ENCODE measurements at regions not wholly inside any gene's neighbourhood (a gene's known extent, or its start where the extent isn't known, plus 50 kb on each side); places are given as distances from the start of the nearest gene placed in this dataset.

DNA sequence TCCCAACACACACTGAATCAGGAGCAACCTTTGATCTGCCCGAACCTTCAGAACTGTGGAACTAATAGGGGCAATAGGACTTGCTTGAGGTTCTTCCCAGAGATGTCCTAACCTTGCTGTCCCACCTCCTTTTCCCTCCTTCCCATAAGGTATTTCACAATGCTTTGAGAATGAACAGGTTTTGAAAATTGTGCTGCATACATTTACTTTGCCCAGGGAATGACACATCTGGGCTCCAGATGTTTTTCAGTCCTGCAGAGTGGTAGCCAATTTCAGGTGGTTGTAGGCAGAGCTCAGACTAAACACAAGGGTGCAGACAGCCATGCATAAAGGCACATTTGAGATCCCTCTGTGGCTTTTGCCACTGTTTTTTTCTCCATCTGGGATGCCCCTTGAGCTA, 206.7 kb upstream of the PWP1 start:
- no peak for DNase-seq

DNA sequence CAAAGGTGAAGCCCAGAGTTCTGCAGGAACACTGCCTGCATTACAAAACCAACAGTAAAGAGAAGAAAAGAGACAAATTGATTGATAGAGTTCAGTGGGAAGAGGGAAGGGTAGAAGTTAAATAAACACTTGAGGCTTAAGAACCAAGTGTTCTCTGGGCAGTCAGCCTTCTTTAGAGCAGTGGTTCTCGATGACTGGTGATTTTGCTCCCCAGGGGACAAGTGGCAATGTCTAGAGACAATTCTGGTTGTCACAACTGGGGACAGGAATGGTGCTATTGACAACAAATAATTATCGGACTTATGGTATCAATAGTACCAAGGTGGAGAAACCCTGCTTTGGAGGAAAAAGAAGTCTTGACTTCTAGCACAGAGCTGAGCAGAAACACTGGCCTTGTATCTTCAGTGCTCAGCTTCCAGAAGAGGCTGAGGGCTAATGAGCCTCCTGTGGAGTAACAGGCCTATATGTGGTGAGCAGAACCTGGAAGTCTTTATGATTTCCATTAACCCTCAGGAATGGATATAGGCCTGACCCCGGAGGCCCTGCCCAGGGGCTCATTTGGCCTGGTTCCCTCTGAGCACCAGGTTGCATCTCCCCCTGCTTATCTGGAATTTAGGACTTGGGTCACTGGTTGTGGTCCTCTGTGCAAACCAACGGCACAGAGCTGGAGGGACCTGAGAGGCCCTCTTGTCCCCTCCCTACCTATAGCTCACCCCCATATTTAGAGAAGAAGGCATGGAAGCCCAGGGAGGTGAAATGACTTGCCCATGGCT, 204.6 kb upstream of the PWP1 start:
- DNase-seq = no peak

DNA sequence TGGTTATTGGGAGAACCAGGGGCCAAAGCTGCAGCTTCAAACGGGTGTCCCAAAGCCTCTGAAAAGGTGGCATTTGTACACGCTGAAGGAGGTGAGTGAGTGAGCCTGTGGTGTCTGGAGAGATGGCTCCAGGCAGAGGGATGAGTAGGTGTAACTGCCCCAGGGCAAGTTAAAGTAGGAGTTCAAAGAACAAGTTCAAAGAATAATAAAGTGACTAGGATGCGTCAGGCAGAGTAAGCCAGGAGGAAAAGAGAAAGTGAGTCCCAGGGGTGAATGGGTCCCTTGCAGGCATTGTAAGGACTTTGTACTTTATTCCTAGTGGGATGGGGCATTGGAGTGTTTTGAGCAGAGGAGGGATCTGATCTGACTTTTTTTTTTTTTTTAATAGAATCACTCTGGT, 201.4 kb upstream of the PWP1 start:
- DNase-seq = no peak

DNA sequence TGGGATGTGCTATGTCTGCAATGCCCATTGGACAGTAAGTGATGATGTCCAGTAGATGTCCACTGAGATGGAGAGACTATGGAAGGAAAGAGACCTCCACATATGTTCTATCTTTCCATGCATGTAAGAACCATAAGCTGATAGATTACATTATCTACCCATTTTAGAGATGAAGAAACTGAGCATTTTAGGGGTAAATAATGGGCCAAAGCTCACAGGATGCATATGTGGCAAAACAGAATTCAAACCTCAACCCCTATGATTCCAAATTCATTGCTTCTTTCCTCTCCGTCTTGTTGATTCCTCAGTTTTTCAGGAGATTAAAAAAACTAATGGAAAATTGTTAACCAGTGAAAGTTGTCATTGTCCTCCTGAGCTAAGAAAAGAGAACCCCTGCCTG, 200.7 kb upstream of the PWP1 start:
- DNase-seq = no peak

DNA sequence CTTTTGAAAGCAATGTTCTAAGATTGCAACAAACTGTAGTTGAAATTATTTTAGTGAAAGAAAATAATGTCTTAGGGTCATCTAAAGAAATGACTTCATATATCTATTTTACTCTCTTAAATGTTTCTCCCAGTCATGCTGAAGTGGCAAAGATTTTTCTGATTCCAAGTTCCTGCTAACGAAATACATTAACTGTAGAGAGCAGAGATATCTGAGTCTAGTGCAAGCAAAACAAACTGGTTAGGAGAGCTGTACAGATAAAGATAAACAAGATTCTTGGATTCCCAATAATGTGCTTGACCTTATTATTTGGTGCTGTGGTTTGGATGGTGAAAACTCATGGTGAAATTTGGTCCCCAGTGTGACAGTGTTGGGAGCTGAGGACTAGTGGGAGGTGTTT, 199.9 kb upstream of the PWP1 start:
- no peak for DNase-seq

DNA sequence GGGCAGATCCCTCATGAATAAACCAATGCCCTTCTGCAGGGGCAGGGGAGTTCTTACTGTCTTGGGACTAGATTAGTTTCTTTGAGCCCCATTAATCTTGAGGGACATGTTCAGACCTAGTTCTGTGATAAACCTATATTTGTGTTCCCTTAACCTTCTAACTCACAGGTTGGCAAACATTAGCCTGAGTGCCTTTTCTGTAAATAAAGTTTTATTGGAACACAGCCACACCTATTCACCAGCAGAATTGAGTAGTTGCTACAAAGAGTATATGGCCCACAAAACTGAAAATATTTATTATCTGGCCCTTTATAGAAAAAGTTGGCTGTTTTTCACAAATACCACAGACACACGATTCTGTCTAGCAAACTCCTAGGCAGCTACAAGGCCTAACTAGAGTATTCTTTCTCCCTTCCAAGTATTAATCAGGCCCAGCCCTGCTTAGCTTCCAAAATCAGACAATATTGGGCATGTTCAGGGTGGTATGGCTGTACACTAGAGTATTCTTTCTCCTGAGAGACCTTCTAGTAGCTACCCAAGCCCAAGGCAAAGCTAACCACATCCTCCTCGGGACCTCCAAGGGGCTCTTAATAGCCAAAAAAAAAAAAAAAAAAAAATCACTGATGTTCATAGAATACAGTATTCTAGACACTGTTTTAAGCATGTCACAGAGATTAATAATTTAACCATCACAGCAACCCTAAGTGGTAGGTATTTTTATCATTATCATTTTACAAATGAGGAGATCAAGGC, 199.3 kb upstream of the PWP1 start:
- no peak for DNase-seq

DNA sequence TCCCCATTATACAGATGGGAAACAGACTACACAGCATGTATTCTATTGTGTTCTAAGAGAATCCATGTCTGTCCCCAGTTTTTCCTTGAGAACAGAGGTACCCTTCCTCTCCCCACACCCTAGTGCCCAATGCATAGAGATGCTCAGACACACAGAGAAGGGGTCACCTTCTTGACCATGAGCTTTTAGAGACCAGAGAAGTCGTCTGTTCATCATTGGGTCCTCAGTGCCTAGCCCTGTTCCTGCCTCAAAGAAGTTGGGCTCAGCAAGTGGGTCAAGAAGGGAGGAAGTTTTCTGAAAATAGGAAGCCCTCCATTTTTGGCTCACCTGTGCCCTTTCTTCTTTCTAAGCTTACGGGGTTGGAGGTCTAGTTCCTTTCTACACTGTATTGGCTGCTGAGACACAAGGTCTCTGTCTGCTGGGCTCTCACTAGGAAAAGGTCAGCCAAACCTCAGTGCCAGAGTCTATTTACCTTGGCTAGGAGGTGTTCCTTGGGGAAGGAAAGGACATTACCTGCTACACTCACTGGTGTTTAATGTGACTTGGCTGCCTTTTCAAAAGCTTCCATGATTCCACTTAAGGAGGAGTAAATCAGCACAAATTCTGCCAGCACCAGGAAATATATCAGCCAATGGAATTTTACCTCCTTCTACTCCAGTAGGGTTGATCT, 198.5 kb upstream of the PWP1 start:
- DNase-seq = no peak

DNA sequence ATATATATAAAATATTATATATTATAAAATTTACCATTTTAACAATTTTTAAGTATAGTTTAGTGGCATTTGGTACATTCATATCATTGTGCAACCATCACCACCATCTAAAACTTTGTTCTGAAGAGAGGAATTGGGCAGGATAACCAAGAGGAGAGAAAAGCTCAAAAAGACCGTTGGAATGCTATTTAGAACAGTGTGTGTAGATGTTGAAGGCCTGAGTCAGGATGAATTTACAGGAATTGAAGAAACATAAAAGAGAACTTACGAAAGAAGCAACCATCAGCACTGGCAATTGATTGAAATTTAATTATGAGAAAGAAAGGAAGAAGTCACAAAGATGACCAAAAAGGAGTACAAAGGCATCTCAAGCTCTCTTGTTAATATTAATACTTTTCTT, 196.9 kb upstream of the PWP1 start:
- DNase-seq = no peak

DNA sequence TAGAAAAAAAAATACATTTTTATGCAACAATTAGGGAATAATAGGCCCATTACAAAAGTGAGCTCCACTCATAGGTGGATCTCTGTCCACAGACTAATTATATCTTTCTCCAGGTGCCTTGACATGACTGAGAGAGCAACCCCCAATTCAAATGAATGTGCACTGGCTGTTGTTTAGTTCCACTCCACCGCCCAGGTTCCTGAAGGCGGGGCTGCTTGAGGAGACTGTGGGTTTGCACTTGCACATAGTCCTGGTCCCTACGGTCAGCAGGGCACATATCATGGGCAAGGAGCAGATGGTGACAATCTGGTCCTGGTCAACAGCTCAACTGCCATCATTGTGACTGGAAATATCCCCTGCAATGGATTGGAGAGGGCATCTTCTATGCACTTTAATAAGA, 195.6 kb upstream of the PWP1 start:
- no peak for DNase-seq

DNA sequence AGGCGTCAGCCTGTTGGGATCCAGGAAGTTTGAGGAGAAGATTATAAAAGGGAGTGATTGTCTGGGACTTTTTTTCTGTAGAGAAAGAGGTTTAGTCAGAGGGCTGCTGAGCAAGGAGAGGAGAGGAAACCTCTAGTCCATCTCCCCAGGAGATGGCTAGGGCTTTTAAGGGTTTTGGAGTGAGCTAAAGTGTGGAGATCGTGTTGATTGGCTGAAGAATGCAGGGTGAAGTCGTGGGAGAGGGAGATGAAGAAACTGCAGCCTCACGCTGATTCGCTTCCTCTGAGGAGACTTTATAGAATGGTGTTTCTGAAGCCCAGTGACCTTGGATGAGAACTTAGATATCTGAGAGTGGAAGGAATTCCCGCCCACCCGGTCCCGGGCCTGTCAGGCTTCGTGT, 193.7 kb upstream of the PWP1 start:
- DNase-seq = no peak

DNA sequence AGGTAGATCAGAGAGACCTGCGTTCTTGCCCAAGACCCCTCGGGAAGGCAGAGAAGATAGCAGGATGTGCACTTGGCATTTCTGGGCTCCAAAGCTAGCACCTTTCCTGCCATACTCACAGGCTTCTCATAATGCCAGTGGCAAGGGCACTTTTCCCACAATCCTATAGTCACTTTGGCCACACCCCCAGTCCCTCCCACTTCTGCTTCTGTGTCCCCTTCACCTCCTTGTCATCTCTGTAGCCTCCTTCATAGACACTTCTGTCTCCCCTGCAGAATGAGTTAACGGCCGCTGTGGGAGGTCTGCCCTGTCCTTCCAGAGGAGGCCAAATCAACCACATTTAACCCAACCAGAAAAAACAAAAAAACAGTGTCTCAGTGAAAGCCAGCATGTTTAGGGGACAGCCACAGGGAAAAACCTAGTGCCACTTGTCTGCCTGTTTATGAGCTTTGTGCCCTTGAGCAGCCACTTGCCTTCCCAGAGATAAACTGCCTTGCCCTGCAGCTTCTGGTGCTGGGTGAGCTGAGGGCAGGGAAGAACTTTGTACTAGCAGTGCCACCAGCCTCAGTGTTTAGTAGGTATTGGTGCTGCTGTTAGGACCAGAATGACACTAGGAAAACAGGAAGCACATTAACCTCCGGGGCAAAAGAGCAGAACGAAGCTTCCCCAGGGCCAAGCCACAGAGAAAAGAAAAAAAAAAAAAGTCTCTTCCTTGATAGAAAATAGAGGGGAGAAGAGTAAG, 193.0 kb upstream of the PWP1 start:
- no peak for DNase-seq

DNA sequence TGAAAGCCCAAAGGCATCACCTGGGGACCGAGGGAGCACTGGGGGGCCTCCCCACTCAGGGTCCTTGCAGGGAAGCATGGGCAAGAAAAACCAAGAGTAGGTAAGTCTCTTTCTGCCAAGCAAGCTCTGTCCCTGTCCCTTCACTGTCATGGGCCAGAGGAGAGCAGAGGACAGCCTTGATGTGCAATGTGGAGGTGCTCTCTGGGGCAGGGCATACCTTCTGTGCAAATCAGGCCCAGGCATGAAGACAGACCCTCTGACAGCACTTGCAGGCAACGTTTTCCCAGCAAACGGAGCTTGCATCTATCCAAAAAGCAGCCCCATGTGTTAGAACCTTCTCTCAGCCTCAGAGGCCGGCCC, 192.5 kb upstream of the PWP1 start:
- DNase-seq = no peak

DNA sequence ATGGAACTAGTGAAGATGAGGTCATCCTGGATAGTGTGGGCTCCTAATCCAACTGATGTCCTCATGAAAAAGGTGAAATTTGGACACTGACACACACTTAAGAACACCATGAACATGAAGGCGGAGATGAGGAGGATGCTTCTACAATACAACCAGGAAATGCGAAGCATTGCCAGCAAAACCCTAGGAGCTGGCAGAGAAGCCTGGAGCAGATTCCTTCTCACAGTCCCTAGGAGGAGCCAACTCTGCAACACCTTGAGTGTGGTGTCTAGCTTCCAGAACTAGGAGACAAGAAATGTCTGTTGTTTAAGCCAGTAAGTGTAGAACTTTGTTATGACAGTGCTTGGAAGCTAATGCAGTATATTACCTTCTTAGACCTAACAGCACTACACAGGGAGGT, 191.9 kb upstream of the PWP1 start:
- no peak for DNase-seq

DNA sequence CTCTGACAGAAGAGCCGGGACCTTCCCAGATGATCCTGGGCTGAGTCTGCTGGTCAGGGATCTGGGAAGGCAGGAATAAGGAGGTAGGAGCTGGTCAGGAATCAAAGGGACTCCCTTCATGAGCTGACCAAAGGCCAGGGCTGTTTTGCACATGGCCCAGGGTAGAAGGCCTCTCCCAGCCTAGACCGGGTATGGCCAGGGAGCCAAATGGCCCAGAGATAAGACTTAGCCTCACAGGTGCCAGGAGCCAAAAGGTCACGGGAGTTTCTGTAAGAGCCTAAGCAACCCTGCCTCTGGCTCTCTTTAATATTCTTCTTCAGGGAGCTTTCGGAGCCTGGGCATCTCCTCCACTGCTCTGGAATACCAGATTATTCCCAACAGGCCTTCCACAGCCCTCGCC, 191.3 kb upstream of the PWP1 start:
- no peak for DNase-seq

DNA sequence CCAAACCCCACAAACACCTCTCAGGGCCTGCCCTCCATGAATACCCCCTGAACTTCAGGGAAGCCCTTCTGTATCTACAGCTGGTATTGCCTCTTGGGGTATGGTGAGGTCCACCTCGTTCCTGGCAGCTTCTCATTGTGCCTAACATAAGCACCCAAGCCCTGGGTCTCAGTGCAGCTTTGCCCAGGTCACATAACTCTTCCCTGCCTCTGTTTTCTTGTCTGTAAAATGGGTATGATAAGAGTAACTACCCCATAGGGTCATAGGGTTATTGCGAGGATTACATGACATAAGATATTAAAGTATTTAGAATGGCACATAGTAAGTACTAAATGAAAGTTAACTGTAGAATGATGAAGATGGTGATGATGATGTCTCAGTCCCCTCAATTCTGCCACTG, 190.0 kb upstream of the PWP1 start:
- no peak for DNase-seq

DNA sequence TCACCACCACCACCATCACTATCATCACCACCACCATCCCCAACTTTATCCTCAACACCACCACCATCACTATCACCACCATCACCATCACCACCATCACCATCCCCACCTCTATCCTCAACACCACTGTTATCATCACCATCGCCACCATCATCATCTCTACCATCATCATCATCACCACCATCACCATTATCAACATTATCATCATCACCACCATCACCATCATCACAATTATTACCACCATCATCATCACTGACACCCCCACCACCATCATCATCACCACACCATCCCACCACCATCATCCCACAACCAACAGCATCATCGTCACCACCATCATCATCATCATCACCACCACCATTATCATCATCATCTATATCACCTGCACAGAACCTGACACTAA, 188.4 kb upstream of the PWP1 start:
- DNase-seq = no peak

DNA sequence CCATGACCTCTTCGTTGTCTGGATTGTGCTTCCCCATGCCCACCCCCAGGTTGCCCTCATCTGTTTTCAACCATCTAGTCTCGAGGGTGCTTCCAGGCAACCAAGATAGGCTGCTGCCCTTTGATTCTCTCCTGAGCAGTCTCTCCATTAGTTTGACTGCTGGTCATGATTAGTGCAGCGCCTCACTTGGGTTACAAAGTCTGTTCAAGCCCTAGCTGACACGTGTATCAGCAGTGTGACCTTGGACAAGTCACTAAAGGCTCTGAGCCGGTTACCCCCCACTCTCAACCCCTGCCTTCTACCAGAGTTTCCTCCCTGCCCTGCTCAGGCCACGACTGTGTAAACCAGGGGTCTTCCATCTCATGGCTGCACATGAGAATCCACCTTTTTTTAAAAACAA, 185.3 kb upstream of the PWP1 start:
- no peak for DNase-seq

DNA sequence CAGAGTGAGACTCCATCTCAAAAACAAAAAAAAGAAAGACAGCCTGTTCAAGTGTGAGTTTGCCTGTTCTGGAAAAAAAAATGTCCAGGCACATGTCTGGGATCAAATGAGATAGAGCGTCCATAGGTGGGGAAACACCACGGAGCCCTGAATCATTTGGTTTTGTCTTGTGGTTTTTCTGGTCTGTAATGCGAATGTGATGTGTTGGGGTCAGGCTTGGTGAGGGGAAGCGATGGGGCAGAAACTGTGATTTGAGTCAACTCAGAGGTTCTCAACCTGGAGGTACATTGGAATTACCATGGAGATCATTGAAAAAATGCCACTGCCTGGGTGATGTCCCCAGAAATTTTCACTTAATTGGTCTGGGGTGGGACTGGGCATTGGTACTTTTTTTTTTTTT, 183.9 kb upstream of the PWP1 start:
- no peak for DNase-seq

DNA sequence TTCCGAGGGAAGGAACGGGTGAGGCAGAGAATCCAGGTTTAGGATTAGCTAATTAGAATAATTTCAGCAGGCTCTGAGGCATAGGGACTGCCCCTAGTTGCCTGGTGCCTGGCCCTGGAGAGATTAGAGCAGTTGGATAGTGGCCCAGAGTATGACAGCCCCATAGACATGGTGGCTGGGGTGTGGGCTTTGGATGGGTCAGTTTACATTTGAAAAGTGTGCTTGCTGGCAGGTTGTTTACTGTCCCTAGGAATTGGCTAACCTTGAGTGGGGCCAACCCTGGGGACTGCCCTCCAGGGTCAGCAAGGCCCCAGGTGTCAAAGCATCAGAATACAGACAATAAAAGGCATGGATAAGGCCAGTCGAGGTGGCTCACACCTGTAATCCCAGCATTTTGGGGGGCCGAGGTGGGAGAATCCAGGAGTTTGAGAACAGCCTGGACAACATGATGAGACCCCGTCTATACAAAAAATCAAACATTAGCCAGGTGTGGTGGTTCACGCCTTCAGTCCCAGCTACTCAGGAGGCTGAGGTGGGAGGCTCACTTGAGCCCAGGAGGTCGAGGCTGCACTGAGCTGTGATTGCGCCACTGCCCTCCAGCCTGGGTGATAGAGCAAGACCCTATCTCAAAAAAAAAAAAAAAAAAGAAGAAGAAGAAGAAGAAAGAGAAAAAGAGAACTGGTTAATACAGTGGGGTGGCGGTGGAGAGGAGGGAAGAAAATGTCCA, 182.3 kb upstream of the PWP1 start:
- no peak for DNase-seq

DNA sequence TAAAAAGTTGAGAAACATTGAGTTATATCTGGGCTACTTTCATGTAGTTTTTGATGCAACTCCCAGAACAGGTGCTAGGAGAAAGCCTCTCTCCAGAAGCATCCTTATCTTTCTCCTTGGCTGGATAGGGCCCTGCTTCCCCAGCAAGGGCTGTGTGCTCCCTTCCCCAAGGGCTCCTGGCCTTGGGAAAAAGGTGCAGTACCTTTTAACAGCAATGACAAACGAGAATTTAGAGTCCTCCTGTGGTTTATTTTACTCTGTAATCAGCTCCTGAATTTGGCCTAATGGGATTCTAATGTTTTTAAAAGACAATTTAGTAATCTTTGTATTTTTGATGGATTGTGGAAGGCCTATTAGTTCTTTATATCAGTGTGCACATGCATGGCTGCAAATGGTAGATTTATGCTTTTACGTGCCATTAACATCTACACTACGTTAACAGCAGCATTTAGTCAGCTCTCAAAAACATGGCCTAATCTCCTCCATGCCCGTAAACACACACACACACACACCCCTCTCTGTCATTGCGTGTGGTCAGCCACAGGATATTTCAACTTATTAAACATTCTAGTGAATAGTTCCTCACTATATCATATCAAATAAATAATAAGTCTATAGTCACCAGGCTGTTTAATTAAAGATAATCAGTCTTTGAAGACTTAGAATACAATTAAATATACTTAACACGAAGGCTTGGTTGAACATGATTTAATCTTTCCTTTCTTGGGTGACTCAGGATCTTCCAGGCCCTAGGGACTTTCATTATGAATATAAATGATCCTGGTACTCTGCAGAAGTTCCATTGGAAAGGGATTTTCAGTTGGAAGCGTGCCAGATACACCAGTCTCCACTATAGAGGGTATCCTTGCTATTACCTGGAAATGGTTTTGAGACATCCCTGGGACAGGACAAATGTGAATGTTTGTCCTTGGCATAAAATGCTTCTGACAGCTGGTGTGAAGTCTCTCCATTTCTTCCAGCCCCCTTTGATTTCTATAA, 181.4 kb upstream of the PWP1 start:
- no peak for DNase-seq

DNA sequence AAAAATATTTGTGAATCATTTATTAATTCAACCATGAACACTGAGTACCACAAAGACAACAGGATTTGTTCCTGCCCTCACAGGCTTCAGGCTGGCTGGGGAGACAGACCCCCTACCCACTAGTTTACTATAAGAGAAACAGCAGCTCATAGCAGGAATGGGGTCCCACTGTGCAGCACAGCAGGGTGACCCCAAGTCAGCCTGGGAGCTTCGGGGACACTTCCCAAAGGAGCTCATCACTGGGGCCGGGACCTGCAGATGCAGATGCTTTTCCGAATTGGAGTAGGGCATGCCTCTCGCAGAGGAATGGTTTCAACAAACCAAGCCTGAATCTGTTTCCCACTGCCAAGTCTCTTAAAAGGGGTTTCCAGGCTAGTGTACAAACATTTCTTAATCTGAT, 176.2 kb upstream of the PWP1 start:
- no peak for DNase-seq

DNA sequence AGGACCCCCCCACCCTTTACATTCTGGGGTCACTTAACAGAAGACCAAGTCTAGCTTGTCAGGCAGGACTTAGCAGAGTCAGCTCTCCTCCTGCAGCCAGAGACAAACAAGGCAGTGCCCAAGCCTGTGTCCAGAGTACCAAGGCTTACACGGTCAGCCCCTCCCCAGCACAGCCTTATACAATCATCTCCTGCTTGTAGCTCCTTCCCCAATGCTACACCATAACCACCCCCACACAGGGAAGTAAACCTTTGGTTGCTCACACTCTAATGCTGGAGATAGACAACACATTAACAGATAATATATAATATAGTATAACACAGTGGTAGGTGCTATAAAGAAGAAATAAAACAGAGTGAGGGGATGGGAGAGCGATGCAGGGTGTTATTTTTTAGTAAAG, 175.4 kb upstream of the PWP1 start:
- DNase-seq = no peak
